Left lung (tissue), 4 donors: ENCODE measurements at regions not wholly inside any gene's neighbourhood (a gene's known extent, or its start where the extent isn't known, plus 50 kb on each side); places are given as distances from the start of the nearest gene placed in this dataset.

Experiments
- ATAC-seq: fragments of 200-7000 bp; cut with Tn5 transposase; one replicate; pipeline ENCODE4 v1.9.1; 2020; ENCODE audit warnings: moderate library complexity
- DNase-seq, 4 donors: peaks; one replicate each; pipeline ENCODE4 v3.0.0-alpha.2; 2013 to 2020
- H3K27ac ChIP-seq, 2 donors: fragments of 200-600 bp; sonication (generic) in 1 of 2; one replicate each; pipeline versions ENCODE4 v1.5.0 to v1.8.0; 2020 to 2021
- H3K27me3 ChIP-seq, 2 donors: fragments of 200-600 bp; sonication (generic) in 1 of 2; one replicate each; pipeline versions ENCODE4 v1.5.0 to v1.8.0; 2020 to 2021
- H3K36me3 ChIP-seq, 2 donors: fragments of 200-600 bp; sonication (generic) in 1 of 2; one replicate each; pipeline versions ENCODE4 v1.5.0 to v1.8.0; 2020 to 2021
- H3K4me1 ChIP-seq, 2 donors: fragments of 200-600 bp; one replicate each; pipeline ENCODE4 v1.8.0; 2021
- H3K4me3 ChIP-seq, 2 donors: fragments of 200-600 bp; sonication (generic) in 1 of 2; one replicate each; pipeline versions ENCODE4 v1.5.0 to v1.8.0; 2020 to 2021; ENCODE audit warnings: mild to moderate bottlenecking in 1 of 2
- H3K9me3 ChIP-seq, 2 donors: fragments of 200-600 bp; sonication (generic) in 1 of 2; one replicate each; pipeline versions ENCODE4 v1.5.0 to v1.8.0; 2020 to 2021
- intact Hi-C, 2 donors: fragments of 100-400 bp; cut with DNase I; formaldehyde crosslinking; loops; one replicate each; pipeline versions ENCODE4 v1.11.2 to v1.14.2; 2022
- TF ChIP-seq, protein P1 (sequence below), 2 donors: fragments of 200-600 bp; sonication (generic) in 1 of 2; IDR thresholded peaks; one replicate each; pipeline versions ENCODE4 v1.5.0 to v1.8.0; 2021; ENCODE audit warnings: antibody characterized with exemption in 2 of 2
- donor health status: DM: no; HTN: yes; CAD: no.
- donor health status: DM: no; HTN: no; CAD: no.

DNA sequence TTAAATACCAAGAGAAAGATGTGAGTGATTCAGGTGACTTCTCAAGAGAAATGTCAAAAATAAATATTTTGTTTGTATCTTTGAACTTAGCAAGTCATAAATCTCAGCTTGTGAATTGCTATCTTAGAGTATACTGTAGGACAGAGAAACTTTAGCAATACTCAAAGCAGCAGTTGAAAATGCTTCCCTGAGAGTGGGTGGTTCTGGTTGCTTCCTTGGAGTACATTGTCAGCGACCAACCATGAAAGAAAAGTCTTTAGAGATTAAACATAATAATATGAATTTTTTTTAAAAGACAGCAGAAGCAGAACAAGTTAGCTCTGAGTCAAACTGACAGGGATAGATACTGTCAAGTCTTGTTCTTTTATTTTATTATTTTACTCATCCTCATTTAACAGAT, 86.8 kb upstream of the OSBPL8 start:
- no peak for DNase-seq
- Histone ChIP-seq H3K27me3 (no peaks in the 10 kb centered on the region), H3K9me3 (no peaks in the 10 kb centered on the region), H3K4me3 (no peak overlapping the region), H3K27ac (no peak overlapping the region), H3K36me3 (no peaks in the 10 kb centered on the region), H3K4me1 (no peaks in the 10 kb centered on the region)
- no peak for ATAC-seq
- intact Hi-C loops: no loop called here
- TF ChIP-seq, protein P1, sequence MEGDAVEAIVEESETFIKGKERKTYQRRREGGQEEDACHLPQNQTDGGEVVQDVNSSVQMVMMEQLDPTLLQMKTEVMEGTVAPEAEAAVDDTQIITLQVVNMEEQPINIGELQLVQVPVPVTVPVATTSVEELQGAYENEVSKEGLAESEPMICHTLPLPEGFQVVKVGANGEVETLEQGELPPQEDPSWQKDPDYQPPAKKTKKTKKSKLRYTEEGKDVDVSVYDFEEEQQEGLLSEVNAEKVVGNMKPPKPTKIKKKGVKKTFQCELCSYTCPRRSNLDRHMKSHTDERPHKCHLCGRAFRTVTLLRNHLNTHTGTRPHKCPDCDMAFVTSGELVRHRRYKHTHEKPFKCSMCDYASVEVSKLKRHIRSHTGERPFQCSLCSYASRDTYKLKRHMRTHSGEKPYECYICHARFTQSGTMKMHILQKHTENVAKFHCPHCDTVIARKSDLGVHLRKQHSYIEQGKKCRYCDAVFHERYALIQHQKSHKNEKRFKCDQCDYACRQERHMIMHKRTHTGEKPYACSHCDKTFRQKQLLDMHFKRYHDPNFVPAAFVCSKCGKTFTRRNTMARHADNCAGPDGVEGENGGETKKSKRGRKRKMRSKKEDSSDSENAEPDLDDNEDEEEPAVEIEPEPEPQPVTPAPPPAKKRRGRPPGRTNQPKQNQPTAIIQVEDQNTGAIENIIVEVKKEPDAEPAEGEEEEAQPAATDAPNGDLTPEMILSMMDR (IDR thresholded peaks at IDR 0.05): no peak

DNA sequence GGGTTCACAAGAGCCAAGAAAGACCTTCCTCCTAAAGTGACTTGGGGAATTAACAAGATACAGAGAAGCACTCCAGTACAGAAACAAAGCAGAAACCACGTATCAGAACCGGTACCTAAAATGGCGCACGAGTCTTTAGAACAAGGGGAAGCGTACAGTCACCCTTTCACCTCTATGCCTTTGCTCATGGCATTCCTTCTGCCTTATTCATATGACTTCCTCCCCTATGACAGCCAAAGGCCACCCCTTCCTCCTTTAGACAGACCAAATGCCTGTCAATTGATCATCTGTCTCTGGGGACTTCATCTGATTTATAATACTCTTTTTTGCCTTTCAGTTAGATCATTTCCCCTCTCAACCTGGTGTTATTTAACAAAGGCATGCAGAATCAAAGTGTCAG, 89.5 kb upstream of the OSBPL8 start:
- Histone ChIP-seq H3K27ac (no peak overlapping the region), H3K4me1 (no peaks in the 10 kb centered on the region), H3K4me3 (no peak overlapping the region), H3K27me3 (no peaks in the 10 kb centered on the region), H3K36me3 (no peaks in the 10 kb centered on the region), H3K9me3 (no peaks in the 10 kb centered on the region)
- TF ChIP-seq, protein P1 (IDR thresholded peaks at IDR 0.05): no peak
- DNase-seq (no peak), ATAC-seq (no peak)
- intact Hi-C loops: no loop called here

DNA sequence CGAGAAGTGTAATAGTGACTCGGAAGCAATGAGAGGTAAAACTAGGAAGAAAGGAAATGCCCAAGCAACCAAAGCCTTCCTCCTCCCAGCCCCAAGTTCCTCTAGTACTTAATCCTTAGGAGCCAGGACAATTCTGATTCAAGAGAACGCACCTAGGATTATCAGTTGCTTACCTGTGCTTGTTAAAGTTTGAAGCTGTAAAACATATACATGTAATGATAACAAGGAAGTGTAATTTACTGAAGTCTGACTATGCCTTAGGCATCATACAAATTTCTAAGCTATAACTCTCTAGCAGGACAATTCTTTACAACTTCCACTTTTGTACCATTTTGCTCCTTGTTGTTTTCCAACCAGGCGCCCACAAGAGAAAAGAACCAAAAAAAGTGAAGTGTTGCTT, 92.8 kb upstream of the OSBPL8 start:
- no peaks in the 10 kb centered on the region for H3K9me3 ChIP-seq
- ATAC-seq (no peak), DNase-seq (no peak)
- H3K4me3 ChIP-seq: no peak overlapping the region
- TF ChIP-seq, protein P1 (IDR thresholded peaks at IDR 0.05): no peak
- no peaks in the 10 kb centered on the region for H3K27me3 ChIP-seq
- no peaks in the 10 kb centered on the region for H3K4me1 ChIP-seq
- no peaks in the 10 kb centered on the region for H3K36me3 ChIP-seq
- H3K27ac ChIP-seq: no peak overlapping the region
- intact Hi-C loops: no loop called here

DNA sequence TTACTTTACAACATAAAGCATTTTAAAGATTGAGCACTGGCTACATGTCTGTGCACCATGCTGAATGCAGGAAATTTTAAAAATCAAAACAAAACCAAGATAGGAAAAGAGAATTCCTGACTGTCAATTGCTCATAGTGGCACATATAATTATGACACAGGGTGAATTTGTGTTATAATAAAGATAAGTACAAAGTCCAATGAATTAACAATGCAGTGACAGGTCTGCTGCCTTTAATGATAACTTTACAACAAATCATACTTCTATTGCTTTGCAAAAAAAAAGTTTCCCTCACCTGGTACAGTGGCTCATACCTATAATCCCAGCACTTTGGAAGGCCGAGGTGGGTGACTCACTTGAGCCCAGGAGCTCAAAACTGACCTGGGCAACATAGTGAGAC, 93.8 kb upstream of the OSBPL8 start:
- TF ChIP-seq, protein P1 (IDR thresholded peaks at IDR 0.05): no peak
- H3K36me3 ChIP-seq: no peaks in the 10 kb centered on the region
- ATAC-seq (no peak), DNase-seq (no peak)
- no peak overlapping the region for H3K4me3 ChIP-seq
- H3K27me3 ChIP-seq: no peaks in the 10 kb centered on the region
- H3K9me3 ChIP-seq: peaks cover 0 to 2% of the 10 kb centered on the region in 2 donors
- intact Hi-C loops: no loop called here
- H3K4me1 ChIP-seq: no peaks in the 10 kb centered on the region
- H3K27ac ChIP-seq: no peak overlapping the region

DNA sequence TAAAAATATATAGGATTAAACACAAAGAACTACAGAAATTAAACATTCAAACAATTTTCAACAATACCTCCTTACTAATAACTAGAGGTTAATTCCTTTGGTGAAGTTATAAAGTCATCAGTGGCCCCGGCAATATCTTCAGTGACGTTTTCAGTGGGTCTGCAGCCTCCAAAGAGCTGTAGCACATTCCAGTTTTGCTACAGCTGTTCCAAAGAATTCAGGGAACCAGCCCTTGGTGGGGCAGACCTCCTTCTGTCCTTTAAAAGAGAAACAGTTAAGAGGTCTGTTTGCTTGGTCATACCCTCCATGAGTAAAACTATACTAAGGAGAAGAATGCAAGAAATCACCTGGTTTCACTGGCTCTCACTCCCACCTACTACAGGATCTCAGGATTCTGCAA, 99.2 kb upstream of the ZDHHC17 start:
- H3K36me3 ChIP-seq: no peaks in the 10 kb centered on the region
- no peak overlapping the region for H3K4me3 ChIP-seq
- peaks cover 0 to 17% of the 10 kb centered on the region in 2 donors for H3K4me1 ChIP-seq
- H3K9me3 ChIP-seq: no peaks in the 10 kb centered on the region
- DNase-seq: no peak
- intact Hi-C loops: no loop called here
- H3K27ac ChIP-seq: peak overlapping the region in 1 of 2 donors; percentile 69
- H3K27me3 ChIP-seq: no peaks in the 10 kb centered on the region
- ATAC-seq: no peak
- TF ChIP-seq, protein P1 (IDR thresholded peaks at IDR 0.05): no peak
